Lung (tissue), 11 donors: ENCODE measurements at regions not wholly inside any gene's neighbourhood (a gene's known extent, or its start where the extent isn't known, plus 50 kb on each side); places are given as distances from the start of the nearest gene placed in this dataset.

Source experiments
- ATAC-seq: fragments of 200-7000 bp; cut with Tn5 transposase; one replicate; pipeline ENCODE4 v1.9.1; 2020; ENCODE audit warnings: moderate number of reproducible peaks; ENCODE audit not compliant: insufficient read depth, low FRiP score
- DNase-seq, 3 donors: peaks; one replicate each; pipeline ENCODE4 v3.0.0-alpha.2; 2013 to 2017
- H3K27ac ChIP-seq, 2 donors: one replicate each; pipeline ENCODE4 v1.5.1; 2013; ENCODE audit warnings: mild to moderate bottlenecking in 2 of 2, moderate library complexity in 2 of 2, control low read depth in 1 of 2, inconsistent platforms in 1 of 2, low read depth in 1 of 2, low read length in 1 of 2
- H3K27me3 ChIP-seq, 3 donors: one replicate each; pipeline ENCODE4 v1.5.1; 2013; ENCODE audit warnings: low read length in 2 of 3; ENCODE audit not compliant: control insufficient read depth in 3 of 3, insufficient read depth in 3 of 3
- H3K36me3 ChIP-seq, 4 donors: one replicate each; pipeline ENCODE4 v1.5.1; 2013; ENCODE audit warnings: low read length in 4 of 4, mild to moderate bottlenecking in 1 of 4, moderate library complexity in 1 of 4; ENCODE audit not compliant: control insufficient read depth in 4 of 4, insufficient read depth in 4 of 4
- H3K4me1 ChIP-seq, 5 donors: one replicate each; pipeline ENCODE4 v1.5.1; 2013; ENCODE audit warnings: low read length in 5 of 5, mild to moderate bottlenecking in 2 of 5, moderate library complexity in 1 of 5; ENCODE audit not compliant: control insufficient read depth in 5 of 5, insufficient read depth in 5 of 5
- H3K4me3 ChIP-seq: one replicate; pipeline ENCODE4 v1.5.1; 2013; ENCODE audit warnings: mild to moderate bottlenecking, control low read depth, moderate library complexity
- H3K9ac ChIP-seq, 2 donors: one replicate each; pipeline ENCODE4 v1.5.1; 2013; ENCODE audit warnings: low read length in 2 of 2, control low read depth in 1 of 2; ENCODE audit not compliant: insufficient read depth in 1 of 2
- H3K9me3 ChIP-seq, 4 donors: one replicate each; pipeline ENCODE4 v1.5.1; 2013; ENCODE audit warnings: low read length in 3 of 4, mild to moderate bottlenecking in 1 of 4, moderate library complexity in 1 of 4; ENCODE audit not compliant: control insufficient read depth in 4 of 4, insufficient read depth in 3 of 4
- CTCF ChIP-seq: IDR thresholded peaks from 2 replicates; pipeline ENCODE4 v1.5.1; 2012; ENCODE audit warnings: mild to moderate bottlenecking; ENCODE audit errors: control extremely low read depth, extremely low read depth
- WGBS, 2 donors: extraction: QIAGEN DNeasy Blood & Tissue Kit; methylation state at CpG; one replicate each; pipeline ENCODE4 v1.1.7; 2013; 5-methylcytosine and 5-hydroxymethylcytosine counted together
- donor health status: control.
- donor health status: control.
- donor health status: Bipolar disorder and iron deficiency.
- donor health status: healthy.
- donor health status: DM: yes; HTN: yes; CAD: no.

GRCh38 chr15:87639305-87640011, 617.1 kb downstream of the NTRK3 start:
- Histone ChIP-seq H3K4me1 (no peaks in the 10 kb centered on the region), H3K36me3 (no peaks in the 10 kb centered on the region), H3K27me3 (peaks cover 0 to 2% (median 0%) of the 10 kb centered on the region in 3 donors), H3K27ac (no peak overlapping the region), H3K9ac (no peak overlapping the region), H3K4me3 (no peak overlapping the region), H3K9me3 (no peaks in the 10 kb centered on the region)
- WGBS, 2 donors, result 59 to 68% methylated on average over 4 of the region's 4 CpGs
- ATAC-seq, result no peak
- DNase-seq, result no peak
- TF ChIP-seq CTCF, result no peak

- Histone ChIP-seq H3K9ac (no peak overlapping the region), H3K9me3 (no peaks in the 10 kb centered on the region), H3K27ac (no peak overlapping the region), H3K4me1 (no peaks in the 10 kb centered on the region), H3K4me3 (no peak overlapping the region), H3K27me3 (peaks cover 0 to 2% (median 0%) of the 10 kb centered on the region in 3 donors), H3K36me3 (no peaks in the 10 kb centered on the region)
- WGBS, 2 donors, result 71 to 75% methylated on average over 3 of the region's 3 CpGs
- no peak for DNase-seq
- ATAC-seq, result no peak
- TF ChIP-seq CTCF, result no peak
Observed at GRCh38 chr15:87638554-87639083, 617.9 kb downstream of the NTRK3 start.

GRCh38 chr15:87634361-87634760, 622.2 kb downstream of the NTRK3 start:
- Histone ChIP-seq H3K4me1 (no peaks in the 10 kb centered on the region), H3K9ac (no peak overlapping the region), H3K4me3 (no peak overlapping the region), H3K27ac (no peak overlapping the region), H3K9me3 (no peaks in the 10 kb centered on the region), H3K27me3 (no peaks in the 10 kb centered on the region), H3K36me3 (no peaks in the 10 kb centered on the region)
- ATAC-seq, result no peak
- DNase-seq, result no peak
- WGBS, 2 donors, result 90 to 93% methylated on average over 1 of the region's 1 CpG
- no peak for TF ChIP-seq CTCF
